ENCODE measurements at regions not wholly inside any gene's neighbourhood (a gene's known extent, or its start where the extent isn't known, plus 50 kb on each side); places are given as distances from the start of the nearest gene placed in this dataset.

GRCh38 chr9:31870276-31870675, 514.2 kb upstream of the ACO1 start:
- Histone ChIP-seq H3K27me3 (ENCODE audit: control insufficient read depth in 1 of 2, insufficient read depth in 1 of 2, low read length in 2 of 2) (no peaks in the 10 kb centered on the region), H3K9ac (ENCODE audit: low read length) (no peak overlapping the region), H3K14ac (ENCODE audit: low read length in 2 of 2) (no peak overlapping the region), H3K18ac (ENCODE audit: low read depth in 1 of 2, low read length in 2 of 2) (no peak overlapping the region), H2AK5ac (ENCODE audit: low read length, severe bottlenecking) (no peak overlapping the region), H3K4me3 (ENCODE audit: insufficient read depth in 1 of 2, low read depth in 1 of 2, low read length in 2 of 2) (no peak overlapping the region), H3K4me1 (ENCODE audit: control insufficient read depth, insufficient read depth, low read depth, low read length) (no peaks in the 10 kb centered on the region), H3K9me3 (ENCODE audit: control insufficient read depth, low read length) (peaks cover 5% of the 10 kb centered on the region), H3K36me3 (ENCODE audit: control insufficient read depth in 1 of 2, insufficient read depth in 2 of 2, low read depth in 1 of 2, low read length in 2 of 2) (no peaks in the 10 kb centered on the region), H2BK120ac (ENCODE audit: low read depth, low read length) (no peak overlapping the region), H3K27ac (ENCODE audit: low read length, poor library complexity, severe bottlenecking) (no peak overlapping the region), H2BK12ac (ENCODE audit: low read length in 2 of 2) (no peak overlapping the region), H4K91ac (ENCODE audit: low read length) (no peak overlapping the region), H3K23ac (ENCODE audit: low read length in 2 of 2) (no peak overlapping the region), H2BK5ac (ENCODE audit: low read depth, low read length, poor library complexity, severe bottlenecking) (no peak overlapping the region), H3K4me2 (ENCODE audit: low read length, poor library complexity, severe bottlenecking) (no peak overlapping the region), H3K4ac (ENCODE audit: low read depth in 1 of 2, low read length in 2 of 2) (no peak overlapping the region), H2BK15ac (ENCODE audit: low read depth, poor library complexity, severe bottlenecking) (no peak overlapping the region), H4K8ac (ENCODE audit: low read length) (no peak overlapping the region), H3K79me1 (replicated peaks; ENCODE audit: low read length, poor library complexity, severe bottlenecking) (no peaks in the 10 kb centered on the region), H2AFZ (ENCODE audit: low read depth, low read length) (no peak overlapping the region)
- 51% methylated on average over 2 of the region's 2 CpGs for WGBS
- DNase-seq, result no peak

GRCh38 chr9:31873722-31874121, 510.7 kb upstream of the ACO1 start:
- Histone ChIP-seq H3K9ac (ENCODE audit: low read length) (no peak overlapping the region), H4K8ac (ENCODE audit: low read length) (no peak overlapping the region), H3K27ac (ENCODE audit: low read length, poor library complexity, severe bottlenecking) (no peak overlapping the region), H3K18ac (ENCODE audit: low read depth in 1 of 2, low read length in 2 of 2) (no peak overlapping the region), H2BK15ac (ENCODE audit: low read depth, poor library complexity, severe bottlenecking) (no peak overlapping the region), H3K23ac (ENCODE audit: low read length in 2 of 2) (no peak overlapping the region), H2BK5ac (ENCODE audit: low read depth, low read length, poor library complexity, severe bottlenecking) (no peak overlapping the region), H2BK120ac (ENCODE audit: low read depth, low read length) (no peak overlapping the region), H3K4ac (ENCODE audit: low read depth in 1 of 2, low read length in 2 of 2) (no peak overlapping the region), H3K79me1 (replicated peaks; ENCODE audit: low read length, poor library complexity, severe bottlenecking) (no peaks in the 10 kb centered on the region), H4K91ac (ENCODE audit: low read length) (no peak overlapping the region), H3K36me3 (ENCODE audit: control insufficient read depth in 1 of 2, insufficient read depth in 2 of 2, low read depth in 1 of 2, low read length in 2 of 2) (no peaks in the 10 kb centered on the region), H3K9me3 (ENCODE audit: control insufficient read depth, low read length) (peaks cover under 1% of the 10 kb centered on the region), H3K4me2 (ENCODE audit: low read length, poor library complexity, severe bottlenecking) (no peak overlapping the region), H3K27me3 (ENCODE audit: control insufficient read depth in 1 of 2, insufficient read depth in 1 of 2, low read length in 2 of 2) (no peaks in the 10 kb centered on the region), H2BK12ac (ENCODE audit: low read length in 2 of 2) (no peak overlapping the region), H2AK5ac (ENCODE audit: low read length, severe bottlenecking) (no peak overlapping the region), H2AFZ (ENCODE audit: low read depth, low read length) (no peak overlapping the region), H3K14ac (ENCODE audit: low read length in 2 of 2) (no peak overlapping the region), H3K4me1 (ENCODE audit: control insufficient read depth, insufficient read depth, low read depth, low read length) (no peaks in the 10 kb centered on the region), H3K4me3 (ENCODE audit: insufficient read depth in 1 of 2, low read depth in 1 of 2, low read length in 2 of 2) (no peak overlapping the region)
- WGBS, result 68% methylated on average over 7 of the region's 7 CpGs
- no peak for DNase-seq

DNA sequence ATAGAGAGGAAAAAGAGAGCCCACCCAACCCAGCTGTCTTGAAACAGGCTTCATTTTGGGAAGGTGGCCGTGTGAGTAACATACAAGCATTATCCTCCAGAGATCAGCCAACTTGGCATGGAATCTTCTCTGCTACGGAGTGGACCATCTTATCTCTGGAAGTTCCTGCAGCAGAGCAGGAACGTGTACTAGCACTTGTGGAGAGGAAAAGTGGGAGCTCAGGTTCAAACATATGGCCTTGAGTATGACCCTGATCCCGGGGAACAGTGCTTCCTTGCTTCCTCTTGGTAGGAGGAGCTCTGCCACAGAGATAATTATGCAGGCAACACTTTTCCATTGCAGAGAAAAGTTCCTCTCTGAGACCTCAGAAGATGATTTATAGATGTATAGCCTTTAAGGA, 490.4 kb upstream of the ACO1 start:
- Histone ChIP-seq H3K4me1 (ENCODE audit: control insufficient read depth, insufficient read depth, low read depth, low read length) (no peaks in the 10 kb centered on the region), H2BK15ac (ENCODE audit: low read depth, poor library complexity, severe bottlenecking) (no peak overlapping the region), H3K36me3 (ENCODE audit: control insufficient read depth in 1 of 2, insufficient read depth in 2 of 2, low read depth in 1 of 2, low read length in 2 of 2) (no peaks in the 10 kb centered on the region), H3K27ac (ENCODE audit: low read length, poor library complexity, severe bottlenecking) (no peak overlapping the region), H2BK12ac (ENCODE audit: low read length in 2 of 2) (no peak overlapping the region), H2AK5ac (ENCODE audit: low read length, severe bottlenecking) (no peak overlapping the region), H2BK5ac (ENCODE audit: low read depth, low read length, poor library complexity, severe bottlenecking) (no peak overlapping the region), H4K8ac (ENCODE audit: low read length) (no peak overlapping the region), H3K14ac (ENCODE audit: low read length in 2 of 2) (no peak overlapping the region), H3K23ac (ENCODE audit: low read length in 2 of 2) (no peak overlapping the region), H3K18ac (ENCODE audit: low read depth in 1 of 2, low read length in 2 of 2) (no peak overlapping the region), H3K4me3 (ENCODE audit: insufficient read depth in 1 of 2, low read depth in 1 of 2, low read length in 2 of 2) (no peak overlapping the region), H3K27me3 (ENCODE audit: control insufficient read depth in 1 of 2, insufficient read depth in 1 of 2, low read length in 2 of 2) (no peaks in the 10 kb centered on the region), H3K4ac (ENCODE audit: low read depth in 1 of 2, low read length in 2 of 2) (no peak overlapping the region), H3K9me3 (ENCODE audit: control insufficient read depth, low read length) (no peaks in the 10 kb centered on the region), H4K91ac (ENCODE audit: low read length) (no peak overlapping the region), H3K79me1 (replicated peaks; ENCODE audit: low read length, poor library complexity, severe bottlenecking) (no peaks in the 10 kb centered on the region), H2AFZ (ENCODE audit: low read depth, low read length) (no peak overlapping the region), H3K9ac (ENCODE audit: low read length) (no peak overlapping the region), H3K4me2 (ENCODE audit: low read length, poor library complexity, severe bottlenecking) (no peak overlapping the region), H2BK120ac (ENCODE audit: low read depth, low read length) (no peak overlapping the region)
- DNase-seq, result no peak
- WGBS, result 52% methylated on average over 4 of the region's 4 CpGs

DNA sequence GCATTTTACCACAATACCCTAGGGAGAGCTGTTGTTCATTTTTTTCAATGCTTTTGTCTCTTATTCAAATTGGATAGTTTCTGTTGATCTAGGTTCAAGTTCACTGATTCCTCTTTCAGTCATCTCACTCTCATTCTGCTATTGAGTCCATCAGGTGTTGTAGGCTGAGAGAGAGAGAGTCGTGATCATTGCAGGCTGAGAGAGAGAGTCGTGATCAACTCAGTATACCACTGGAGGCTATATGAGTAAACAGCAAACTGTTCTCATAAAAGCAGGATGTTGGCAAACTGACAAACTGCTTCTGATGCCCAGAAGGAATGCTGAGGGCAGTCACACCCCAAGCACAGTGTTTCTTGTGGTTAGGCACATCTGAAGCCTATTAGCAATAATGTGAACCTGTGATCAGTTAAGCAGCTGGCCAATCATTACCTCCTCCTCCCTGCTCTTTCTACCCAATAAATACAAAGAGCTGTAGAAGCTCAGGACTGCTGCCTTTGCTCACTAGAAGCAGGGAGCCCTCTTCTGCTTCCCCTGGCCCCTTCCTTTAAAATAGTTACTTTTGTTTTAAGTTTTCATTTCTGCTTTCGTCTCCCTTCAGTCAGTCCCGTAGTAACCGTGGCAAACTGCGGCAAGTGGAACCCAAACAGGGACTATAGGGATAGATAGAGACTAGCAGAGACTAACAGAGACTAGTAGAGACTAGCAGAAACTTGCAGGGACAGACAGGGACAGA, 476.1 kb upstream of the ACO1 start:
- no peak overlapping the region for H3K4ac ChIP-seq (ENCODE audit: low read depth in 1 of 2, low read length in 2 of 2)
- H4K8ac ChIP-seq (ENCODE audit: low read length), result no peak overlapping the region
- H3K27me3 ChIP-seq (ENCODE audit: control insufficient read depth in 1 of 2, insufficient read depth in 1 of 2, low read length in 2 of 2), result no peaks in the 10 kb centered on the region
- no peaks in the 10 kb centered on the region for H3K4me1 ChIP-seq (ENCODE audit: control insufficient read depth, insufficient read depth, low read depth, low read length)
- H3K14ac ChIP-seq (ENCODE audit: low read length in 2 of 2), result no peak overlapping the region
- DNase-seq, result no peak
- H3K27ac ChIP-seq (ENCODE audit: low read length, poor library complexity, severe bottlenecking), result no peak overlapping the region
- H3K9ac ChIP-seq (ENCODE audit: low read length), result no peak overlapping the region
- no peak overlapping the region for H2AFZ ChIP-seq (ENCODE audit: low read depth, low read length)
- H3K23ac ChIP-seq (ENCODE audit: low read length in 2 of 2), result no peak overlapping the region
- 87% methylated on average over 6 of the region's 6 CpGs for WGBS
- no peak overlapping the region for H4K91ac ChIP-seq (ENCODE audit: low read length)
- no peak overlapping the region for H3K4me2 ChIP-seq (ENCODE audit: low read length, poor library complexity, severe bottlenecking)
- no peaks in the 10 kb centered on the region for H3K36me3 ChIP-seq (ENCODE audit: control insufficient read depth in 1 of 2, insufficient read depth in 2 of 2, low read depth in 1 of 2, low read length in 2 of 2)
- no peak overlapping the region for H2BK5ac ChIP-seq (ENCODE audit: low read depth, low read length, poor library complexity, severe bottlenecking)
- no peak overlapping the region for H3K18ac ChIP-seq (ENCODE audit: low read depth in 1 of 2, low read length in 2 of 2)
- H2BK12ac ChIP-seq (ENCODE audit: low read length in 2 of 2), result no peak overlapping the region
- no peak overlapping the region for H2BK120ac ChIP-seq (ENCODE audit: low read depth, low read length)
- H3K9me3 ChIP-seq (ENCODE audit: control insufficient read depth, low read length), result no peaks in the 10 kb centered on the region
- H2BK15ac ChIP-seq (ENCODE audit: low read depth, poor library complexity, severe bottlenecking), result no peak overlapping the region
- no peak overlapping the region for H2AK5ac ChIP-seq (ENCODE audit: low read length, severe bottlenecking)
- no peaks in the 10 kb centered on the region for H3K79me1 ChIP-seq (replicated peaks; ENCODE audit: low read length, poor library complexity, severe bottlenecking)
- no peak overlapping the region for H3K4me3 ChIP-seq (ENCODE audit: insufficient read depth in 1 of 2, low read depth in 1 of 2, low read length in 2 of 2)
